Neural cell (in vitro differentiated cells): ENCODE measurements at regions not wholly inside any gene's neighbourhood (a gene's known extent, or its start where the extent isn't known, plus 50 kb on each side); places are given as distances from the start of the nearest gene placed in this dataset.

Source experiments
- H2AFZ ChIP-seq: fragments of 200-600, 300-800 bp; sonication (generic), shearing (Covaris generic); 2 replicates; pipeline ENCODE4 v1.6.0; 2014; ENCODE audit warnings: low read depth, mild to moderate bottlenecking, antibody characterized with exemption, low read length, moderate library complexity
- H3F3A ChIP-seq: fragments of 200-600 bp; shearing (Covaris generic); 2 replicates; pipeline ENCODE4 v1.6.1; 2016; ENCODE audit warnings: mild to moderate bottlenecking, moderate library complexity, mixed read lengths, antibody characterized with exemption, low read length; ENCODE audit not compliant: insufficient read depth, poor library complexity, severe bottlenecking
- H3K27ac ChIP-seq: fragments of 200-600, 300-800 bp; sonication (generic), shearing (Covaris generic); 2 replicates; pipeline ENCODE4 v1.5.1; 2014; ENCODE audit warnings: mild to moderate bottlenecking, low read length, moderate library complexity
- H3K27me3 ChIP-seq: fragments of 300-800, 200-600 bp; sonication (generic), shearing (Covaris generic); 2 replicates; pipeline ENCODE4 v1.6.0; 2014; ENCODE audit warnings: mild to moderate bottlenecking, low read depth, low read length, moderate library complexity; ENCODE audit not compliant: insufficient read depth
- H3K36me3 ChIP-seq: fragments of 300-800, 200-600 bp; sonication (generic), shearing (Covaris generic); 2 replicates; pipeline ENCODE4 v1.5.1; 2014; ENCODE audit warnings: mild to moderate bottlenecking, antibody characterized with exemption, low read length, moderate library complexity; ENCODE audit not compliant: insufficient read depth
- H3K4me2 ChIP-seq: fragments of 300-800, 200-600 bp; sonication (generic), shearing (Covaris generic); 2 replicates; pipeline ENCODE4 v1.6.0; 2014; ENCODE audit warnings: mild to moderate bottlenecking, low read length
- H3K4me3 ChIP-seq: fragments of 300-800, 200-600 bp; sonication (generic), shearing (Covaris generic); 2 replicates; pipeline ENCODE4 v1.5.1; 2014; ENCODE audit warnings: mild to moderate bottlenecking, low read length, moderate library complexity
- H3K79me2 ChIP-seq: fragments of 200-600 bp; shearing (Covaris generic); replicated peaks from 2 replicates; pipeline ENCODE4 v1.6.0; 2014; ENCODE audit warnings: mild to moderate bottlenecking, low read length, moderate library complexity; ENCODE audit not compliant: insufficient read depth
- H3K9ac ChIP-seq: fragments of 300-800, 200-600 bp; sonication (generic), shearing (Covaris generic); 2 replicates; pipeline ENCODE4 v1.6.1; 2016; ENCODE audit warnings: mild to moderate bottlenecking, low read length, mixed read lengths
- H3K9me2 ChIP-seq: fragments of 200-600 bp; shearing (Covaris generic); 2 replicates; pipeline ENCODE4 v1.6.1; 2016; ENCODE audit warnings: mild to moderate bottlenecking, low read length, mixed read lengths; ENCODE audit not compliant: insufficient read depth
- H3K9me3 ChIP-seq: fragments of 200-600, 300-800 bp; sonication (generic), shearing (Covaris generic); 2 replicates; pipeline ENCODE4 v1.6.1; 2016; ENCODE audit warnings: mild to moderate bottlenecking, mixed run types, low read length, moderate library complexity, mixed read lengths
- H4K20me1 ChIP-seq: fragments of 200-600 bp; shearing (Covaris generic); 2 replicates; pipeline ENCODE4 v1.6.1; 2016; ENCODE audit warnings: mild to moderate bottlenecking, mixed run types; ENCODE audit not compliant: insufficient read depth
- CTCF ChIP-seq: fragments of 450-650 bp; IDR thresholded peaks from 2 replicates; pipeline ENCODE4 v1.5.1; 2014; ENCODE audit warnings: antibody characterized with exemption, mild to moderate bottlenecking, moderate library complexity; ENCODE audit not compliant: poor library complexity, severe bottlenecking
- EP300 ChIP-seq: fragments of 450-650 bp; conservative IDR thresholded peaks from 2 replicates; pipeline ENCODE4 v1.6.1; 2014; ENCODE audit warnings: antibody characterized with exemption, mild to moderate bottlenecking, moderate library complexity; ENCODE audit not compliant: poor library complexity, severe bottlenecking
- EZH2 ChIP-seq: fragments of 200-600, 300-800 bp; shearing (Covaris generic), sonication (generic); IDR thresholded peaks from 2 replicates; pipeline ENCODE4 v1.6.1; 2014; ENCODE audit warnings: antibody characterized with exemption, low read length, borderline replicate concordance, mild to moderate bottlenecking; ENCODE audit not compliant: insufficient read depth, poor library complexity, severe bottlenecking
- MXI1 ChIP-seq: fragments of 450-650 bp; conservative IDR thresholded peaks from 2 replicates; pipeline ENCODE4 v1.6.1; 2014; ENCODE audit warnings: antibody characterized with exemption, mild to moderate bottlenecking; ENCODE audit not compliant: poor library complexity, severe bottlenecking
- POLR2AphosphoS5 ChIP-seq: IDR thresholded peaks from 2 replicates; pipeline ENCODE4 v1.6.1; 2012
- RAD21 ChIP-seq: fragments of 450-650 bp; conservative IDR thresholded peaks from 2 replicates; pipeline ENCODE4 v1.6.1; 2014; ENCODE audit warnings: antibody characterized with exemption, mild to moderate bottlenecking, moderate library complexity
- SMC3 ChIP-seq: fragments of 450-650 bp; conservative IDR thresholded peaks from 2 replicates; pipeline ENCODE4 v1.6.1; 2014; ENCODE audit warnings: antibody characterized with exemption, mild to moderate bottlenecking, moderate library complexity; ENCODE audit not compliant: poor library complexity
- TAF1 ChIP-seq: IDR thresholded peaks from 2 replicates; pipeline ENCODE4 v1.6.1; 2012; ENCODE audit warnings: low read depth
- TF ChIP-seq, protein P1 (sequence below): IDR thresholded peaks from 2 replicates; pipeline ENCODE4 v1.6.1; 2012; ENCODE audit warnings: borderline replicate concordance

GRCh38 chr2:144999071-144999875 is 479.4 kb upstream of the ZEB2 start:
- Histone ChIP-seq H3F3A (no peaks in the 10 kb centered on the region), H3K27me3 (no peaks in the 10 kb centered on the region), H2AFZ (no peak overlapping the region), H3K4me3 (no peak overlapping the region), H3K9me3 (no peaks in the 10 kb centered on the region), H4K20me1 (no peaks in the 10 kb centered on the region), H3K9ac (no peak overlapping the region), H3K4me2 (no peak overlapping the region), H3K79me2 (no peaks in the 10 kb centered on the region), H3K36me3 (no peaks in the 10 kb centered on the region), H3K27ac (no peak overlapping the region), H3K9me2 (no peaks in the 10 kb centered on the region)
- TF ChIP-seq EZH2 = no peak
- TF ChIP-seq RAD21 = no peak
- TF ChIP-seq, protein P1, sequence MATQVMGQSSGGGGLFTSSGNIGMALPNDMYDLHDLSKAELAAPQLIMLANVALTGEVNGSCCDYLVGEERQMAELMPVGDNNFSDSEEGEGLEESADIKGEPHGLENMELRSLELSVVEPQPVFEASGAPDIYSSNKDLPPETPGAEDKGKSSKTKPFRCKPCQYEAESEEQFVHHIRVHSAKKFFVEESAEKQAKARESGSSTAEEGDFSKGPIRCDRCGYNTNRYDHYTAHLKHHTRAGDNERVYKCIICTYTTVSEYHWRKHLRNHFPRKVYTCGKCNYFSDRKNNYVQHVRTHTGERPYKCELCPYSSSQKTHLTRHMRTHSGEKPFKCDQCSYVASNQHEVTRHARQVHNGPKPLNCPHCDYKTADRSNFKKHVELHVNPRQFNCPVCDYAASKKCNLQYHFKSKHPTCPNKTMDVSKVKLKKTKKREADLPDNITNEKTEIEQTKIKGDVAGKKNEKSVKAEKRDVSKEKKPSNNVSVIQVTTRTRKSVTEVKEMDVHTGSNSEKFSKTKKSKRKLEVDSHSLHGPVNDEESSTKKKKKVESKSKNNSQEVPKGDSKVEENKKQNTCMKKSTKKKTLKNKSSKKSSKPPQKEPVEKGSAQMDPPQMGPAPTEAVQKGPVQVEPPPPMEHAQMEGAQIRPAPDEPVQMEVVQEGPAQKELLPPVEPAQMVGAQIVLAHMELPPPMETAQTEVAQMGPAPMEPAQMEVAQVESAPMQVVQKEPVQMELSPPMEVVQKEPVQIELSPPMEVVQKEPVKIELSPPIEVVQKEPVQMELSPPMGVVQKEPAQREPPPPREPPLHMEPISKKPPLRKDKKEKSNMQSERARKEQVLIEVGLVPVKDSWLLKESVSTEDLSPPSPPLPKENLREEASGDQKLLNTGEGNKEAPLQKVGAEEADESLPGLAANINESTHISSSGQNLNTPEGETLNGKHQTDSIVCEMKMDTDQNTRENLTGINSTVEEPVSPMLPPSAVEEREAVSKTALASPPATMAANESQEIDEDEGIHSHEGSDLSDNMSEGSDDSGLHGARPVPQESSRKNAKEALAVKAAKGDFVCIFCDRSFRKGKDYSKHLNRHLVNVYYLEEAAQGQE = no peak
- TF ChIP-seq POLR2AphosphoS5 = no peak
- no peak for TF ChIP-seq SMC3
- TF ChIP-seq TAF1 = no peak
- TF ChIP-seq CTCF = no peak
- TF ChIP-seq EP300 = no peak
- no peak for TF ChIP-seq MXI1

- Histone ChIP-seq H3K4me3 (no peak overlapping the region), H3K27ac (no peak overlapping the region), H2AFZ (no peak overlapping the region), H3K27me3 (no peaks in the 10 kb centered on the region), H3K9me2 (no peaks in the 10 kb centered on the region), H3F3A (no peaks in the 10 kb centered on the region), H3K36me3 (no peaks in the 10 kb centered on the region), H3K9ac (no peak overlapping the region), H3K79me2 (no peaks in the 10 kb centered on the region), H3K9me3 (no peaks in the 10 kb centered on the region), H4K20me1 (no peaks in the 10 kb centered on the region), H3K4me2 (no peak overlapping the region)
- TF ChIP-seq RAD21 = no peak
- no peak for TF ChIP-seq TAF1
- TF ChIP-seq EP300 = no peak
- TF ChIP-seq CTCF = no peak
- TF ChIP-seq MXI1 = no peak
- no peak for TF ChIP-seq POLR2AphosphoS5
- TF ChIP-seq EZH2 = no peak
- no peak for TF ChIP-seq SMC3
- TF ChIP-seq, protein P1 = no peak
Observed at GRCh38 chr2:144998435-144998834, 478.5 kb upstream of the ZEB2 start.
